ENCODE measurements at regions not wholly inside any gene's neighbourhood (a gene's known extent, or its start where the extent isn't known, plus 50 kb on each side); places are given as distances from the start of the nearest gene placed in this dataset.

GRCh38 chr1:194517567-194517966 is 1331.2 kb upstream of the B3GALT2 start:
- Mint-ChIP-seq H3K4me1 (ENCODE audit: low read depth, unreplicated experiment) (no peaks in the 10 kb centered on the region), H3K4me3 (ENCODE audit: unreplicated experiment) (no peak overlapping the region), H3K36me3 (ENCODE audit: insufficient read depth, unreplicated experiment) (no peaks in the 10 kb centered on the region), H3K27ac (ENCODE audit: unreplicated experiment) (no peak overlapping the region), H3K9me3 (ENCODE audit: unreplicated experiment) (no peaks in the 10 kb centered on the region), H3K27me3 (ENCODE audit: insufficient read depth, unreplicated experiment) (no peaks in the 10 kb centered on the region)
- DNase-seq, result no peak
- Histone ChIP-seq H3K9me3 (no peaks in the 10 kb centered on the region), H3K4me3 (ENCODE audit: low read depth, low read length) (no peak overlapping the region), H3K27me3 (replicated peaks; ENCODE audit: control insufficient read depth, insufficient read depth, low read length) (no peaks in the 10 kb centered on the region), H3K4me1 (no peaks in the 10 kb centered on the region), H3K36me3 (ENCODE audit: control insufficient read depth, insufficient read depth, low read length) (no peaks in the 10 kb centered on the region)
- no peak for TF ChIP-seq CTCF (IDR thresholded peaks at IDR 0.05; ENCODE audit: insufficient read depth in 1 of 2, low read depth in 1 of 2, low read length in 1 of 2, severe bottlenecking in 1 of 2, unreplicated experiment in 1 of 2)
- ChIA-PET POLR2A (no interaction called here), CTCF (no interaction called here)
- intact Hi-C loops (cut with micrococcal nuclease; ENCODE audit: unreplicated experiment), result no loop called here
- BruUV-seq (replicated peaks), result no TSS peak

DNA sequence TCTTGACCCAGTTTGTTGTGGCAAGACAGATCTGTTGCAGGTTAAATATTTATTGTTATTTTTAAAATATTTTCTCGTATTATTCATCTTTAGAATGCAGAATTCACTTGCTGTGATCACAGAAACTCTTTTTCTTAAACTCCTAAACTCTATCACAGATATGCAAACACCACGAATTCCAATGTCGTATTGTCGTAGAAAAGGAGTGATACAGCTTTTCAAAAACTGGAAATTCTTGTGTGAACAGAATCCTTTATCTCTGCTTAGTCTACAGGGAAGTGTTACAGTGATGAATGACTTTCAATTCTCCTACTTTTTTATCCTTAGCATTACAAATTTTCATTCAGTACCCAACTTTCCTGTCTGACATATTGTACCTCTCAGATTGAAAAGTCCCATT is 1329.5 kb upstream of the B3GALT2 start:
- Histone ChIP-seq H3K4me3 (ENCODE audit: low read depth, low read length) (no peak overlapping the region), H3K36me3 (ENCODE audit: control insufficient read depth, insufficient read depth, low read length) (no peaks in the 10 kb centered on the region), H3K27me3 (replicated peaks; ENCODE audit: control insufficient read depth, insufficient read depth, low read length) (no peaks in the 10 kb centered on the region), H3K9me3 (0 out of 2 replicates have a peak, but pooled peaks cover 1% of the 10 kb centered on the region), H3K4me1 (no peaks in the 10 kb centered on the region)
- POLR2A ChIA-PET, result no interaction called here
- no TSS peak for BruUV-seq (replicated peaks)
- Mint-ChIP-seq H3K9me3 (ENCODE audit: unreplicated experiment) (peaks cover 9% of the 10 kb centered on the region), H3K4me1 (ENCODE audit: low read depth, unreplicated experiment) (no peaks in the 10 kb centered on the region), H3K27ac (ENCODE audit: unreplicated experiment) (no peak overlapping the region), H3K36me3 (ENCODE audit: insufficient read depth, unreplicated experiment) (no peaks in the 10 kb centered on the region), H3K27me3 (ENCODE audit: insufficient read depth, unreplicated experiment) (no peaks in the 10 kb centered on the region), H3K4me3 (ENCODE audit: unreplicated experiment) (no peak overlapping the region)
- intact Hi-C loops (cut with micrococcal nuclease; ENCODE audit: unreplicated experiment), result no loop called here
- TF ChIP-seq CTCF (IDR thresholded peaks at IDR 0.05; ENCODE audit: insufficient read depth in 1 of 2, low read depth in 1 of 2, low read length in 1 of 2, severe bottlenecking in 1 of 2, unreplicated experiment in 1 of 2), result no peak
- CTCF ChIA-PET, result no interaction called here
- DNase-seq, result no peak

DNA sequence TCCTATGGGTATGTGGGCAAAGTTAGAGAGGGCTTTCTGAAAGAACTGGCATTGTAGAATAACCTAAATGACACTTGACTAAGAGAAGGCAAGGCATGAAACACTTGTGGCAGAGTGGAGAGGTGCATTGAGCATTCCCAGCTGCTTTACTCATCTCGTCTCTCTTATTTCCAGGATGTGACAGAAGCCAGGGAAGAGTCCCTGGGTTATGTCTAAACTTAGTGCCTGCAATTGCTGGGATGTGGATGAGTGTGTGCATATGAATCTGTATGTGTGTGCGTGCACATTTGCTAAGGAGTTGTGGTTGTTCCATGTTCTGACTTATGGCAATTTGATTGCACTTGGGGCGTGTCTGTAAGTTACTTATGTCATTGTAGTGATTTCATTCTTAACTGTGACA is 1326.5 kb upstream of the B3GALT2 start:
- H3K4me3 Mint-ChIP-seq (ENCODE audit: unreplicated experiment), result no peak overlapping the region
- H3K9me3 ChIP-seq, result peaks cover 8% of the 10 kb centered on the region; the same call in 1 of the 2 replicates
- H3K4me1 ChIP-seq, result no peaks in the 10 kb centered on the region
- H3K27me3 ChIP-seq (replicated peaks; ENCODE audit: control insufficient read depth, insufficient read depth, low read length), result no peaks in the 10 kb centered on the region
- H3K36me3 Mint-ChIP-seq (ENCODE audit: insufficient read depth, unreplicated experiment), result no peaks in the 10 kb centered on the region
- H3K4me1 Mint-ChIP-seq (ENCODE audit: low read depth, unreplicated experiment), result no peaks in the 10 kb centered on the region
- no TSS peak for BruUV-seq (replicated peaks)
- no peak overlapping the region for H3K4me3 ChIP-seq (ENCODE audit: low read depth, low read length)
- H3K27me3 Mint-ChIP-seq (ENCODE audit: insufficient read depth, unreplicated experiment), result no peaks in the 10 kb centered on the region
- CTCF ChIA-PET, result no interaction called here
- H3K27ac Mint-ChIP-seq (ENCODE audit: unreplicated experiment), result no peak overlapping the region
- no peaks in the 10 kb centered on the region for H3K36me3 ChIP-seq (ENCODE audit: control insufficient read depth, insufficient read depth, low read length)
- no peak for TF ChIP-seq CTCF (IDR thresholded peaks at IDR 0.05; ENCODE audit: insufficient read depth in 1 of 2, low read depth in 1 of 2, low read length in 1 of 2, severe bottlenecking in 1 of 2, unreplicated experiment in 1 of 2)
- no peak for DNase-seq
- intact Hi-C loops (cut with micrococcal nuclease; ENCODE audit: unreplicated experiment), result no loop called here
- POLR2A ChIA-PET, result no interaction called here
- peaks cover 13% of the 10 kb centered on the region for H3K9me3 Mint-ChIP-seq (ENCODE audit: unreplicated experiment)
